Spleen (tissue), 7 donors: ENCODE measurements at regions not wholly inside any gene's neighbourhood (a gene's known extent, or its start where the extent isn't known, plus 50 kb on each side); places are given as distances from the start of the nearest gene placed in this dataset.

Experiments used
- CTCF ChIP-seq, 11 experiments: fragments of 200-600 bp in 7 of 11; fragments of 450-650 bp in 4 of 11; sonication (generic) in 4 of 11; IDR thresholded peaks in 8 of 11; conservative IDR thresholded peaks in 3 of 11; 1 replicate in 7 of 11; 2 replicates in 4 of 11; pipeline versions ENCODE4 v1.4.0 to v1.8.0; 2016 to 2021; ENCODE audit warnings: antibody characterized with exemption in 11 of 11, inconsistent platforms in 4 of 11, mild to moderate bottlenecking in 1 of 11
- POLR2A ChIP-seq, 3 donors: fragments of 450-650 bp; IDR thresholded peaks; one replicate each; pipeline ENCODE4 v1.5.1; 2017; ENCODE audit warnings: antibody characterized with exemption in 3 of 3, mild to moderate bottlenecking in 1 of 3
- POLR2AphosphoS5 ChIP-seq, 3 donors: sonication (generic); formaldehyde crosslinking; IDR thresholded peaks; one replicate each; pipeline ENCODE4 v1.5.1; 2017; ENCODE audit warnings: antibody characterized with exemption in 3 of 3
- donor health status: DM: no; HTN: no; CAD: no; lungs with moderate emphysema.
- donor health status: DM: no; HTN: no; CAD: no.
- donor health status: DM: no; HTN: no; CAD: no.

DNA sequence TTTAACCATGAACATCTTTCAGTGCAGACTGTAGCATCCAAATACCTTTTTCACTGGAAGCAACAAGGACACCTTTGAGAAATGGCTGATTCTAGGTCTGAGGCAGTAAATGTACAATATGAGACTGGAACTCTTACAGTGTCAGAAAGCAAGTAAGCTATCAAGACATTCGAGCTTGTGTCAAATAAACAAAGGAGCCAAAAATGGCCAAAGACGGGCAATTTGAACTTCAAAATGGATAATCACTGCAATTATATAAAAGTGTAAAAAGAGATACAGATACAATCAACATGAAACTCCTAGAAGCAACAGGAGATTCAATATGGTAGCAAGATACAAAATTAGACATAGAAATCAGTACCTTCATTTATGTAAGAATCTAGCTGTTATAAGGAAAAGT lies 138.5 kb upstream of the CCDC54 start:
- TF ChIP-seq CTCF (IDR thresholded peaks at IDR 0.05 in 8 of 11, conservative IDR thresholded peaks at IDR 0.05 in 3 of 11) = no peak
- no peak for TF ChIP-seq POLR2AphosphoS5 (IDR thresholded peaks at IDR 0.05)
- TF ChIP-seq POLR2A (IDR thresholded peaks at IDR 0.05) = no peak
